LNCAP (cell line): ENCODE measurements at regions not wholly inside any gene's neighbourhood (a gene's known extent, or its start where the extent isn't known, plus 50 kb on each side); places are given as distances from the start of the nearest gene placed in this dataset.

ENCODE experiments used
- CTCF ChIP-seq: fragments of 450-650 bp; IDR thresholded peaks from 2 replicates; pipeline ENCODE4 v1.5.1; 2017; ENCODE audit warnings: mild to moderate bottlenecking

- no peak for TF ChIP-seq CTCF
Observed at GRCh38 chr4:10201381-10202223, 85.0 kb upstream of the WDR1 start.

DNA sequence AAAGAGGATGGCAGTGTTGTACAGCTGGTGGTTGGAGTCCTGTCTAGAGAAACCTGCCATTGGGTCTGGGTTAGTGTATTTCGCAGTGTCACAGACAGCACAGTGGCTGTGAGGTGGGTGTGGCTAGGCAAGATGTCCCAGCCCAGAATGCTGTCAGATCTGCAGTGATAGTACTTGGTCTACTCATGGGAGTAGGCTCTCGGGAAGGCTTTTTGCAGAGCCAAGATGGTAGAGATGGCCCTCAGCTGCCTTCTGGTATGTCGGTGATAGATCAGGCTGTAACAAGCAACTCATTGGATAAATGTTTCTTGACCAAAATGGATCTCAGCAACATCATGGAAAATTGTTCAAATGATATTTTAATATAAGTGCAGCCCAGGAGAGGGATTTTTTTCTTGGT is 84.3 kb upstream of the WDR1 start:
- no peak for TF ChIP-seq CTCF

DNA sequence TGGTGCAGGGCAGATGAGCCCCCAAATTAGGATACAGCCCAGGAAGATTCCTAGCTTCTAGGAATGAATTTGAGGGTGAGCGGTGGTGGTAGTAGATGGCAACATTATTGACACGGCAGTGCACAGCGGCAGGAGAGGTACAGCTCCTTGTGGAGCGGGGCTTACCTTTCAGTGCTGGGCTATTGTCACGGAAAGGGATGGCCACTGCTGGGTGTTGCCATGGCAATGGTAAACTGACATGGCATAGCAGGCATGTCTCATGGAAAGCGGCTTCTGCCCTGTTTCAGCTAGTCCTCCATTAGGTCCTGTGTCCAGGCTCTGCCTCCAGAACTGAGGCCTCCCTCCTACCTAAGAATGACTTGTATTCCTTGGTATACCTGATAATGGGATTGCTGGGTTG is 81.8 kb upstream of the WDR1 start:
- TF ChIP-seq CTCF, result no peak

GRCh38 chr4:10197952-10198351 is 81.4 kb upstream of the WDR1 start:
- no peak for TF ChIP-seq CTCF

DNA sequence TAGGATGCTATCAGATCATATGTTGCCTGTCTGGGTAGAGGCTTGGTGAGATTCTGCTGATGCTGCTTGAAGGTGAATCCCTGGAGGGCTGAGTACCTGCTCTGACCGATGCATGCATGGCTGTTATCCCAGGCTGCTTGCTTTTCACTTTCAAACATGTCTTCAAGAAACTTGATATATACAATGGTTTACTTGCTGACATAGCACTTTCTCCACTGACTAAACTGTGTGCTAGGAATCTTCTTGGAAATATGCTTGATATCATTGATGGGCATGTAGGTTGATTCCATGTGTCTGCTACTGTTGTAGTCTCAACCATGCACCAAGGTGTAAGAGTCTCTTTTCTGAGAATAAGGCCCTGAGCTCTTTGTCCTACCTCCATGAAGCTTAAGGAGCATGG is 79.6 kb upstream of the WDR1 start:
- TF ChIP-seq CTCF, result no peak

DNA sequence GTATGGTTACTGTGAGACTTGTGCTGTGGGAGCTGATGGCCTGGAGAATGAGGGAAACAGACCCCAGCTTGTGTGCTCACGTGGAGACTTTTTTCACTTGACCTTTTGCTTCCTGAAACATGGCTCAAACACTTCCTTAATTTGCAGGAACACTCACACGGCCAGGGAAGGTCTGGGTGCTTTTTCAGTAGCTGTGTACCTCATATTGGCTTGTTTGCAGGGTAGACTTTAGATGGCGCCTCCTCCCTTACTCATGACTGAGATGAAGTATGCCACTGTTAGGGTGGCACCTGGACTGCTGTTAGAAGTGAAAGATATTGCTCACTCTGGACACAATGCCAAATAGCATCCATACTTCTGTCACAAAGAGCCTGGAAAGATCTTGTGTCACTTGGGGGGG is 75.7 kb upstream of the WDR1 start:
- TF ChIP-seq CTCF, result no peak

DNA sequence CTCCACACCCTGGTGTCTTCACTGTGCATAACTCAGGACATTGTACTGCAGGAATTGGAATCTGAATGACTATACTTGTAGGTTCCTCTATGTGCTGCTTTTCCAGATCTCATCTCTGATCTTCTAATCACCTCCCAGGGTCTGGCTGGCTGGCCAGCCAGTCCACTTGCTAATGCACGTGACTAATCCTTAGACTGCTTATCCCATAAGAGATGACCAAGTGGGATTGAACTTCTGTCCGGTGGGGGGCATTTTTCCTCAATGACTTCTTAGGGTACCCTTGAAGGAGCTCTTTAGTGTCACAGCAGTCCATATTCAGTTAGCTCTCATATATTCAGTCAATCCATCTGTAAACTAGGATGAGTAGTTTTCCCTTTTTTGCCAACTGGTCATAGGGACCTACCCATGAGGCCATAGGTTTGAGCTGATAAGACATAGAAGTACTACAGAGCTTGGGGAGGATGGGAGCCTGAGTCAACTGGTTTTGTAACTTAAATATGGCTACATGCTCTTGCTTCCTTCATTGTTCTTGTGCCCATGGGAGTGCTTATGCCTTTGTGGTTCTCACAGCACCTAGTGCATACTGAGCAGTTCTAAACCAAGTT is 71.9 kb upstream of the WDR1 start:
- TF ChIP-seq CTCF, result no peak
